ENCODE measurements at regions not wholly inside any gene's neighbourhood (a gene's known extent, or its start where the extent isn't known, plus 50 kb on each side); places are given as distances from the start of the nearest gene placed in this dataset.

DNA sequence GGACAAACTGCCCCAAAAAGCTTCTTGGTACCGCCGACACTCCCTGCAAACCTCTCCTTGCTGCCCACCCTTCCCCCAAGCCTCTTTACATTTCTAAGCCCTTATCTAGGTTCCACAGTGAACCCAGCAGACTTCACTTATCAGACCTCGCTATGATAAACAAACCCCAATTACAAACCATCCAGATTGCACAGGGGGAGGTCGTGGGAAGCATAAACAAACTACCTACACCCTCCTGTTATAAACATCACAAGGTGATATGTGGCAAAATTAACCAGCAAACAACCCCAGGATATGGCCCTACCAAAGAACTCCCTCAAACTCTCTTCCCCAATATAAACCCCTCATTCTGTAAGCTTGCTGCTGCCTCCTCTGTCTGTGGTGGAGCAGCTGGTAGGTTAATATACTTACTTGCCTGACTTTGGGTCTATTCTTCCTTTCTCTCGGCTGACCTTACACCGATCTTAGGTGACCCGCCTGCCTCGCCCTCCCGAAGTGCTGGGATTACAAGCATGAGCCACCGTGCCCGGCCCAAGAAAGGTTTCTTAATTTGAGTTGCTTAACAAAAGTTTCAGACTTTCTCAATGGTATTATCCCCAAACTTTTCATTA, 66.0 kb upstream of the TENM4 start:
- intact Hi-C loops (cut with micrococcal nuclease; ENCODE audit: unreplicated experiment): no loop called here
- H3K27me3 ChIP-seq (ENCODE audit: control insufficient read depth in 1 of 2, insufficient read depth in 2 of 2, low read length in 2 of 2): no peaks in the 10 kb centered on the region; a peak in 1 of 5 replicates
- TF ChIP-seq, protein P1, sequence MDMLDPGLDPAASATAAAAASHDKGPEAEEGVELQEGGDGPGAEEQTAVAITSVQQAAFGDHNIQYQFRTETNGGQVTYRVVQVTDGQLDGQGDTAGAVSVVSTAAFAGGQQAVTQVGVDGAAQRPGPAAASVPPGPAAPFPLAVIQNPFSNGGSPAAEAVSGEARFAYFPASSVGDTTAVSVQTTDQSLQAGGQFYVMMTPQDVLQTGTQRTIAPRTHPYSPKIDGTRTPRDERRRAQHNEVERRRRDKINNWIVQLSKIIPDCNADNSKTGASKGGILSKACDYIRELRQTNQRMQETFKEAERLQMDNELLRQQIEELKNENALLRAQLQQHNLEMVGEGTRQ (IDR thresholded peaks at IDR 0.05; ENCODE audit: low read depth, low read length): no peak
- TF ChIP-seq, protein P1 (CRISPR knock-in tag; IDR thresholded peaks at IDR 0.05; ENCODE audit: borderline replicate concordance): no peak
- TF ChIP-seq ZNF430 (CRISPR knock-in tag; IDR thresholded peaks at IDR 0.05) (no peak), ZNF296 (CRISPR knock-in tag; conservative IDR thresholded peaks at IDR 0.05) (no peak), SRY (CRISPR knock-in tag; IDR thresholded peaks at IDR 0.05) (no peak), KDM4B (CRISPR knock-in tag; IDR thresholded peaks at IDR 0.05) (no peak), ZSCAN30 (CRISPR knock-in tag; IDR thresholded peaks at IDR 0.05) (no peak), ZNF557 (CRISPR knock-in tag; IDR thresholded peaks at IDR 0.05) (no peak), BRCA1 (CRISPR knock-in tag; IDR thresholded peaks at IDR 0.05) (no peak)
- TF ChIP-seq, protein P2, sequence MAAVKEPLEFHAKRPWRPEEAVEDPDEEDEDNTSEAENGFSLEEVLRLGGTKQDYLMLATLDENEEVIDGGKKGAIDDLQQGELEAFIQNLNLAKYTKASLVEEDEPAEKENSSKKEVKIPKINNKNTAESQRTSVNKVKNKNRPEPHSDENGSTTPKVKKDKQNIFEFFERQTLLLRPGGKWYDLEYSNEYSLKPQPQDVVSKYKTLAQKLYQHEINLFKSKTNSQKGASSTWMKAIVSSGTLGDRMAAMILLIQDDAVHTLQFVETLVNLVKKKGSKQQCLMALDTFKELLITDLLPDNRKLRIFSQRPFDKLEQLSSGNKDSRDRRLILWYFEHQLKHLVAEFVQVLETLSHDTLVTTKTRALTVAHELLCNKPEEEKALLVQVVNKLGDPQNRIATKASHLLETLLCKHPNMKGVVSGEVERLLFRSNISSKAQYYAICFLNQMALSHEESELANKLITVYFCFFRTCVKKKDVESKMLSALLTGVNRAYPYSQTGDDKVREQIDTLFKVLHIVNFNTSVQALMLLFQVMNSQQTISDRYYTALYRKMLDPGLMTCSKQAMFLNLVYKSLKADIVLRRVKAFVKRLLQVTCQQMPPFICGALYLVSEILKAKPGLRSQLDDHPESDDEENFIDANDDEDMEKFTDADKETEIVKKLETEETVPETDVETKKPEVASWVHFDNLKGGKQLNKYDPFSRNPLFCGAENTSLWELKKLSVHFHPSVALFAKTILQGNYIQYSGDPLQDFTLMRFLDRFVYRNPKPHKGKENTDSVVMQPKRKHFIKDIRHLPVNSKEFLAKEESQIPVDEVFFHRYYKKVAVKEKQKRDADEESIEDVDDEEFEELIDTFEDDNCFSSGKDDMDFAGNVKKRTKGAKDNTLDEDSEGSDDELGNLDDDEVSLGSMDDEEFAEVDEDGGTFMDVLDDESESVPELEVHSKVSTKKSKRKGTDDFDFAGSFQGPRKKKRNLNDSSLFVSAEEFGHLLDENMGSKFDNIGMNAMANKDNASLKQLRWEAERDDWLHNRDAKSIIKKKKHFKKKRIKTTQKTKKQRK (IDR thresholded peaks at IDR 0.05; ENCODE audit: low read length): no peak
- TF ChIP-seq, protein P3, sequence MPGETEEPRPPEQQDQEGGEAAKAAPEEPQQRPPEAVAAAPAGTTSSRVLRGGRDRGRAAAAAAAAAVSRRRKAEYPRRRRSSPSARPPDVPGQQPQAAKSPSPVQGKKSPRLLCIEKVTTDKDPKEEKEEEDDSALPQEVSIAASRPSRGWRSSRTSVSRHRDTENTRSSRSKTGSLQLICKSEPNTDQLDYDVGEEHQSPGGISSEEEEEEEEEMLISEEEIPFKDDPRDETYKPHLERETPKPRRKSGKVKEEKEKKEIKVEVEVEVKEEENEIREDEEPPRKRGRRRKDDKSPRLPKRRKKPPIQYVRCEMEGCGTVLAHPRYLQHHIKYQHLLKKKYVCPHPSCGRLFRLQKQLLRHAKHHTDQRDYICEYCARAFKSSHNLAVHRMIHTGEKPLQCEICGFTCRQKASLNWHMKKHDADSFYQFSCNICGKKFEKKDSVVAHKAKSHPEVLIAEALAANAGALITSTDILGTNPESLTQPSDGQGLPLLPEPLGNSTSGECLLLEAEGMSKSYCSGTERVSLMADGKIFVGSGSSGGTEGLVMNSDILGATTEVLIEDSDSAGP (CRISPR knock-in tag; IDR thresholded peaks at IDR 0.05; ENCODE audit: borderline replicate concordance): no peak
- TF ChIP-seq, protein P4, sequence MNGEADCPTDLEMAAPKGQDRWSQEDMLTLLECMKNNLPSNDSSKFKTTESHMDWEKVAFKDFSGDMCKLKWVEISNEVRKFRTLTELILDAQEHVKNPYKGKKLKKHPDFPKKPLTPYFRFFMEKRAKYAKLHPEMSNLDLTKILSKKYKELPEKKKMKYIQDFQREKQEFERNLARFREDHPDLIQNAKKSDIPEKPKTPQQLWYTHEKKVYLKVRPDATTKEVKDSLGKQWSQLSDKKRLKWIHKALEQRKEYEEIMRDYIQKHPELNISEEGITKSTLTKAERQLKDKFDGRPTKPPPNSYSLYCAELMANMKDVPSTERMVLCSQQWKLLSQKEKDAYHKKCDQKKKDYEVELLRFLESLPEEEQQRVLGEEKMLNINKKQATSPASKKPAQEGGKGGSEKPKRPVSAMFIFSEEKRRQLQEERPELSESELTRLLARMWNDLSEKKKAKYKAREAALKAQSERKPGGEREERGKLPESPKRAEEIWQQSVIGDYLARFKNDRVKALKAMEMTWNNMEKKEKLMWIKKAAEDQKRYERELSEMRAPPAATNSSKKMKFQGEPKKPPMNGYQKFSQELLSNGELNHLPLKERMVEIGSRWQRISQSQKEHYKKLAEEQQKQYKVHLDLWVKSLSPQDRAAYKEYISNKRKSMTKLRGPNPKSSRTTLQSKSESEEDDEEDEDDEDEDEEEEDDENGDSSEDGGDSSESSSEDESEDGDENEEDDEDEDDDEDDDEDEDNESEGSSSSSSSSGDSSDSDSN (CRISPR knock-in tag; IDR thresholded peaks at IDR 0.05): no peak
- TF ChIP-seq, protein P5, sequence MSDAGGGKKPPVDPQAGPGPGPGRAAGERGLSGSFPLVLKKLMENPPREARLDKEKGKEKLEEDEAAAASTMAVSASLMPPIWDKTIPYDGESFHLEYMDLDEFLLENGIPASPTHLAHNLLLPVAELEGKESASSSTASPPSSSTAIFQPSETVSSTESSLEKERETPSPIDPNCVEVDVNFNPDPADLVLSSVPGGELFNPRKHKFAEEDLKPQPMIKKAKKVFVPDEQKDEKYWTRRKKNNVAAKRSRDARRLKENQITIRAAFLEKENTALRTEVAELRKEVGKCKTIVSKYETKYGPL (CRISPR knock-in tag; IDR thresholded peaks at IDR 0.05): no peak
- TF ChIP-seq, protein P6, sequence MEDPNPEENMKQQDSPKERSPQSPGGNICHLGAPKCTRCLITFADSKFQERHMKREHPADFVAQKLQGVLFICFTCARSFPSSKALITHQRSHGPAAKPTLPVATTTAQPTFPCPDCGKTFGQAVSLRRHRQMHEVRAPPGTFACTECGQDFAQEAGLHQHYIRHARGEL (CRISPR knock-in tag; IDR thresholded peaks at IDR 0.05): no peak

More for the DNA sequence above, 66.0 kb upstream of the TENM4 start:
- no peak for DNase-seq (ENCODE audit: low spot score)
- POLR2A ChIA-PET: no interaction called here
- Histone ChIP-seq H3K27ac (ENCODE audit: extremely low read length, insufficient read depth, low read length) (no peak overlapping the region), H4K20me1 (ENCODE audit: insufficient read depth, low read length) (no peaks in the 10 kb centered on the region), H3K79me2 (ENCODE audit: insufficient read depth, low read length) (no peaks in the 10 kb centered on the region), H3K9me3 (ENCODE audit: low read length) (no peaks in the 10 kb centered on the region), H3K4me2 (ENCODE audit: low read depth, low read length) (no peak overlapping the region), H2AFZ (ENCODE audit: low read length) (no peak overlapping the region), H3K4me1 (ENCODE audit: insufficient read depth, low read length) (peaks cover 2% of the 10 kb centered on the region; the same call in 1 of the 2 replicates), H3K4me3 (replicated peaks in 1 of 3; ENCODE audit: insufficient read depth in 1 of 3, low read depth in 2 of 3, low read length in 3 of 3) (no peak overlapping the region), H3K9ac (ENCODE audit: insufficient read depth, low read depth, low read length) (no peak overlapping the region), H3K36me3 (replicated peaks in 1 of 2; ENCODE audit: control insufficient read depth in 1 of 2, insufficient read depth in 2 of 2, low read length in 2 of 2) (no peaks in the 10 kb centered on the region)
- in situ Hi-C loops (cut with HindIII; ENCODE audit: extremely low pct_ligation_motif_present, low pct_unique_long_range_greater_than_20kb): no loop called here
- ATAC-seq: no peak
- FAIRE-seq: no peak
- 49% methylated on average over 11 of the region's 11 CpGs for WGBS (ENCODE audit: low lambda C conversion rate)
- no TSS peak for BruUV-seq (replicated peaks)
- CTCF ChIA-PET (ENCODE audit: low intra/inter-chr PET ratio, low total read pairs): no interaction called here
